ENCODE measurements at regions not wholly inside any gene's neighbourhood (a gene's known extent, or its start where the extent isn't known, plus 50 kb on each side); places are given as distances from the start of the nearest gene placed in this dataset.
"Not testable (repeated sequence)": the region's sequence is repeated elsewhere in the genome, so short reads cannot be mapped to it uniquely, and the experiment has no call there.

GRCh38 chr1:120233661-120234018 lies 57.3 kb upstream of the SEC22B start:
- intact Hi-C loops (cut with micrococcal nuclease); H3K36me3 Mint-ChIP-seq (ENCODE audit: low read depth); H3K4me1 Mint-ChIP-seq (ENCODE audit: low read depth); H3K27ac Mint-ChIP-seq; H3K27me3 Mint-ChIP-seq; H3K9me3 Mint-ChIP-seq; H3K4me3 Mint-ChIP-seq: not testable (repeated sequence)

DNA sequence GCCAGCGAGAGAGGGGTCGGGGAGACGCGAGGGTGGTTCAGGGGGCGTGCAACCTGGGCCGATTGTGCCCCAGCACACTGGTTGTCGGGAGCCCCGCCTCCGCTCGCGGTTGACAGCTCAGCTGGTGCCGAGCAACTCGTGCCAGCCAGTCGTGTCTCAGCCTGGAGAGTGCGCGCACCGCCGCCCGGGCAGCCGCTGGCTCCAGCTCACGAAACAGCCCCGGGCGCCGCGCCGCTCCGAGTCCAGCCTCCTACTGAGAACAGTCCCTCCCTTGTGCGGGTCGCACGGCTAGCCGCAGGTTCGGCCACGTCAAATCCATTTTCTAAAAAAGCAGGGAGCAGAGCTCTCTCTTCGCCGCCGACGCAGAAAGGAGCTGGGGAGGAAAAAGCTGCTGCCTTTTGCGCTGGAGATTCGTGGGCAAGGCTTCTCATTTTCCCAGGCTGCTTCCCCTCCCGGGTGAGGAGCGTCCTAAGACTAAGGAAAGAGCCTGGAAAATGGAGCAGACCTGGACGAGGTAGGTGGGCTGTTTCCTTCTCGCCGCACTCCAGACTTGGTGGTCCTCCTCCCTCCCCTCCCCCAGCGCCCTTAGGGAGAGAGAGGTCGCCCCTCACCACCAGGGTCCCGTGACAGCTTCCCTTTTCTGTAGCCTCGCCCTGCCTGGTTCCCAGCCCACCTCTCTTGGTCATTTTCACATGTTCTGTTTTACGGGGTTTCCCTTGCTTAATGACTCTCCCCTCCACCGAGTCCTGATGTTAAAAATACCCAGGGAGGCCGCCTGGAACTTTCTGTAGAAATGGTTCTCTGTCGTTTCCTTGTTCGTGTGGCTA lies 56.7 kb upstream of the SEC22B start:
- H3K9me3 Mint-ChIP-seq; H3K27ac Mint-ChIP-seq; H3K27me3 Mint-ChIP-seq; H3K4me3 Mint-ChIP-seq; H3K4me1 Mint-ChIP-seq (ENCODE audit: low read depth); intact Hi-C loops (cut with micrococcal nuclease); H3K36me3 Mint-ChIP-seq (ENCODE audit: low read depth): not testable (repeated sequence)

DNA sequence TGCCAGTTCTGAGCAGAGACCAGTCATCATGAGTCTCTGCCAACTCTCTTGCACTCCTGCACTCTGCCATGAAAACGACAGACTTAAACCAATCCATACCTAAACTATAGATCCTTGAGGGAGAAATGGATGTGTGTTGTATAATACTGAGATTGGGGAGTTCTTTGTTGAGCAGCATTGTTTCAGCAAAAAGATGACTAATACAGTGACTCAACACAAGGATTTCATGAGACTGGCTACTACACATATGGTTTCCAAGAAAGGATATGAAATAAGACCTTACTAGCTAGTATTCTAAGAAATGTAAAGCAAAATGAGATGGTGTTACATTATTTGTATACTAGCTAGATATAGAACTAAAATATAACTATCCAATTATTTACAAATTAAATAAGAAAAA lies 53.5 kb upstream of the SEC22B start:
- H3K9me3 Mint-ChIP-seq; intact Hi-C loops (cut with micrococcal nuclease); H3K27me3 Mint-ChIP-seq; H3K4me3 Mint-ChIP-seq; H3K4me1 Mint-ChIP-seq (ENCODE audit: low read depth); H3K36me3 Mint-ChIP-seq (ENCODE audit: low read depth); H3K27ac Mint-ChIP-seq: not testable (repeated sequence)

All from dendritic cell treated with granulocyte-macrophage colony-stimulating factor and Interleukin-4, amounts not matched to agents 40 ng/mL and 50 ng/mL, for 4 days (primary cell).